HG03025 (cell line): ENCODE measurements at regions not wholly inside any gene's neighbourhood (a gene's known extent, or its start where the extent isn't known, plus 50 kb on each side); places are given as distances from the start of the nearest gene placed in this dataset.
"Not testable (repeated sequence)": the region's sequence is repeated elsewhere in the genome, so short reads cannot be mapped to it uniquely, and the experiment has no call there.

Source experiments
- ATAC-seq: cut with Tn5 transposase; IDR thresholded peaks from one replicate; pipeline ENCODE4 v1.9.1; 2021; ENCODE audit warnings: mild to moderate bottlenecking, moderate library complexity; ENCODE audit not compliant: unreplicated experiment, low FRiP score

GRCh38 chr7:152905949-152906348 lies 146.4 kb downstream of the ACTR3B start:
- ATAC-seq, result no peak

DNA sequence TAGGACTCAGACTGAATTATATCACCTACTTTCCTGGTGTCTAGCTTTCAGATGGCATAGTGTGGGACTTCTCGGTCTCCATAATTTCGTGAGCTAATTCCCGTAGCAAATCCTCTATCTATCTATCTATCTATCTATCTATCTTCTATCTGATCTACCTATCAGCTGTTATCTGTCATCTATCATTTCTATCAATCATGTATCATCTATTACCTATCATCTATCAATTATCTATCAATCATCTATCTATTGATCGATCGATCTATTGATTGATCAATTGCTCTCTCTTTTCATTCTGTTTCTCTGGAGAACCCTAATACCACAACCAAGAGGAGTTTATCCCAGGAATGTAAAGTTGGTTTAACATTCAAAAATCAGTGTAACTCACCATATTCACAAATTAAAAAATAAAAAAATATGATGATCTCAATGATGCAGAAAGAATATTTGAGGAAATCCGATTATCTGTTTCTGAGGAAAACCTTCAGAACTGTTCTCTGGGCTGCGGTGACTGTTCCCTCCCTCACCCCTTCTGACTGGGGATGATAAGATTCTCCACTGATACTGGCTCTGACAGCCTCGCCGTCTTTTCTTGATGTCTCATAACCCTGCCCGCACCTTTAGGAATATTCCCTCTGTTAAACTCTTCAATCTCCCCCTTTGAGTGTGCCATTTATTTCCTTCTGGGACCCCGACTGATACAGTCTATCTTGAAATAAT lies 147.7 kb downstream of the ACTR3B start:
- ATAC-seq, result no peak

- no peak for ATAC-seq
Observed at GRCh38 chr7:152909280-152909679, 149.7 kb downstream of the ACTR3B start.

GRCh38 chr7:152909683-152910544 lies 150.4 kb downstream of the ACTR3B start:
- ATAC-seq, result no peak

DNA sequence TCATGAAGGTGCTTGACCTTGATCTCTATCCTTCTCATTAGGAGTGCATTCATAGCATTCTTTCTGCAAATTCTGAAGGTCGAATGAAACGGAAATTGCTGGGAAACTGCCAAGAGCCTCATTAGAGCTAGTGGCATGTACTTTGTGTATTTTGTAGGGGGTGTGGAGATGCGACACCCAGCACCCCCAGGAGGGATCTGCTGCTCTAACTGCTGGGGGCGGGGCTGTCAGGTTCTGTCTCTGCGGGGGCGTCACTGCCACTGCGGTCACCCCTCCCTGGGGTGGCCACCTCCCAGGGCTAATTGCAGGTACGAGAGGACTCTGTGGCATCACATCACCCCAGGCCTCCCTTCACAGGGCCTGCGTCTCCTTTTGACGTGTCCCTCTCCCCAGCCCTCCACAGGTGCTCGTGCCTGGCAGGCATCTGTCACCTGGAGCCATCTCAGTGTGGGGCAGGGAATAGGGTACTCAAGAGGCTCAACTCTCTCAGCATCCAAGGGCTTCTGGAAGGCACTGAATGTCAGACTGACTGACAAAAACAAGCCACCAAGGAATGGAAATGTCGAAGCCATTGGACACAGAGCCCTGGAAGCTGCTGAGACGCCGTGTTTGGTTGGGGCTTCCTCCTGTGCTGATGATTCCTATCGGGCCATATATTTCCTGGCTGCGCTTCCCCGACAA lies 151.1 kb downstream of the ACTR3B start:
- no peak for ATAC-seq

GRCh38 chr7:152911226-152911560 lies 151.6 kb downstream of the ACTR3B start:
- ATAC-seq, result no peak

GRCh38 chr7:152911922-152912321 lies 152.4 kb downstream of the ACTR3B start:
- no peak for ATAC-seq

- no peak for ATAC-seq
Observed at GRCh38 chr7:152912511-152912910, 153.0 kb downstream of the ACTR3B start.

DNA sequence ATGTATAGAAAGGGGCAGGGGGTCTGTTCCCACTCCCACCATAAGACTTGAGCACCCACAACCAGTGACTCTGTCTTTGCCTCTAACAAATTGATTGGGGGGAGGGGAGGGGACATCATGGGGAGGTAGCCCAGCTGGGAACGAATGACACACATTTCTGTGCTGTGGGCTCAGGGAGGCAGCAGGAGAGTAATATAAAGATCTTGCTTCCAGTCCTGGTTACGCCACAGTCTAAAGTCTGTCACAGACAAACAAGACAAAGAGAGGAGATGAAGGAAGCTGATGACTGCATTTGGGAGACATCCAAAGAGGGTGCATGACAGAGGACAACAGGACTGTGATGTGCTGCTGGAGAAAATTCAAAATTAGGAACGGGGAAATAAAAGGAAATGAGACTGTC lies 153.9 kb downstream of the ACTR3B start:
- no peak for ATAC-seq

GRCh38 chr7:152914014-152914844 lies 154.7 kb downstream of the ACTR3B start:
- ATAC-seq, result no peak

GRCh38 chr7:152914845-152915102 lies 155.2 kb downstream of the ACTR3B start:
- ATAC-seq, result not testable (repeated sequence)

DNA sequence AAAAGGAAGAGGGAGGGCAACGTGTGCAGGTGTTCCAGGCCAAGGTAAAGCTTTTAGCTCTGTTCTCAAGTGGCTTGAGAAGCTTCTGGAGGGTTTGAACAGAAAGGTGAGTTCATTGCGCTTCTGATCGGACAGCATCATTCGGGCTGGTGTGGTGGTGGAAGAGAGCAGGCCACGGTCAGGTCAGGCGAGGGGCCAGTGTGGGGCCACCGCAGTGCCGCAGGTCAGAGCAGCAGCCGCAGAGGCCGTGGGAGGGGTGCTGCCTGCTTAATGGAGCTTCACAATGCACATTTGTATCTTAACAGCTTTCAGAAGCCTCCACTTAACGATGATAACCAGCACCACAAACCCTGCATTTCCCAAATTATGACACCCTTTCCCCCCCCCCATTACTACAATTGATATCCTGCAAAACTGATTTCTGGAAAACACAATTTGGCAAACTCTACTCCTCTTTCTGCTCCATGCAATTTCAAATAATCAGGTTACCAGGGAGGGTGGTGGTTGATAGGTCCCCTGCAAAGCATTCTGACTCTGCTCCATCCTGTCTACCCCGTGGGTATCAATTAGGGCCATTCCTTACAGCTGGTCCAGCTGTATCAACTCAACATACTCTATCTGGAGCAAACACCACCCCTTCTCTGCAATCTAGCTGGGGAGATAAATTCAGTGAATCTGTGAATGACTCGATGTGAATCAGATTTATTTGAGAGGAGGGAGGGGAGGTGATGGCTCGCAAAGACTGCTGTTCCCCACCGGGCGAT lies 162.9 kb downstream of the ACTR3B start:
- no peak for ATAC-seq

GRCh38 chr7:152923711-152924110 lies 164.2 kb downstream of the ACTR3B start:
- no peak for ATAC-seq

GRCh38 chr7:152924238-152924637 lies 164.7 kb downstream of the ACTR3B start:
- ATAC-seq, result no peak

GRCh38 chr7:152924826-152925411 lies 165.4 kb downstream of the ACTR3B start:
- no peak for ATAC-seq

- ATAC-seq, result no peak
Observed at GRCh38 chr7:152925412-152926147, 166.0 kb downstream of the ACTR3B start.

DNA sequence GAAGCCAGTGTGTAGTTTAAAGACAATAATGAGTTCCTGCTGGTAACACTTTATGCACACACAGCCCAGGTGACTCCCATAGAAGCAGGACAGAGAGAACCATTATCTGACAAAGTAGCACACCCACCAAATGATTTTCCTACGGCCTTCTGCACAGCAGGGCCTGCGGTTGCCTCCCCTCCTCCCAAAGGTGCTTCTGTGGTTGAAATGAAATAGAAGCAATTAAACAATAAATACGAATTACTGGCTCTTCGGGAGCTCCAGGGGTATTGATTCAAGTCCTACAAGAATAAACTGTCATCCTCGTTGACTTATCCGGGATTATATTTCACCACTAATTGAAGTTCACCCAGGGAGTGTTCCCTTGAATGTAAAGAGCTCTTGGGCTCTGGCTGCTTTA lies 172.1 kb downstream of the ACTR3B start:
- ATAC-seq, result no peak

GRCh38 chr7:152937282-152937681 lies 177.7 kb downstream of the ACTR3B start:
- ATAC-seq, result no peak

- not testable (repeated sequence) for ATAC-seq
Observed at GRCh38 chr7:152946616-152947015, 187.1 kb downstream of the ACTR3B start.
